DMS53 treated with DMSO at 0.1 percent for 48 hours (cell line): ENCODE measurements at regions not wholly inside any gene's neighbourhood (a gene's known extent, or its start where the extent isn't known, plus 50 kb on each side); places are given as distances from the start of the nearest gene placed in this dataset.
A peak's percentile ranks its signal among the peaks of the same experiment; 100 is the strongest.

ENCODE experiments used
- DNase-seq: peaks from one replicate; lab custom pipeline; 2025; ENCODE audit not compliant: unreplicated experiment; lab: John Stamatoyannopoulos, UW

- DNase-seq: peak; percentile 26
Observed at GRCh38 chr2:71277536-71278103, 50.7 kb upstream of the PAIP2B start.

- DNase-seq: no peak
Observed at GRCh38 chr2:71277147-71277475, 50.2 kb upstream of the PAIP2B start.

- DNase-seq: peak; percentile 86
Observed at GRCh38 chr2:71276311-71277146, 49.6 kb upstream of the PAIP2B start.
